ENCODE measurements at regions not wholly inside any gene's neighbourhood (a gene's known extent, or its start where the extent isn't known, plus 50 kb on each side); places are given as distances from the start of the nearest gene placed in this dataset.

GRCh38 chr7:16301291-16301690, 120.0 kb downstream of the CRPPA start:
- TF ChIP-seq CTCF (IDR thresholded peaks at IDR 0.05) (no peak), POLR2A (IDR thresholded peaks at IDR 0.05) (no peak)
